ENCODE measurements at regions not wholly inside any gene's neighbourhood (a gene's known extent, or its start where the extent isn't known, plus 50 kb on each side); places are given as distances from the start of the nearest gene placed in this dataset.

DNA sequence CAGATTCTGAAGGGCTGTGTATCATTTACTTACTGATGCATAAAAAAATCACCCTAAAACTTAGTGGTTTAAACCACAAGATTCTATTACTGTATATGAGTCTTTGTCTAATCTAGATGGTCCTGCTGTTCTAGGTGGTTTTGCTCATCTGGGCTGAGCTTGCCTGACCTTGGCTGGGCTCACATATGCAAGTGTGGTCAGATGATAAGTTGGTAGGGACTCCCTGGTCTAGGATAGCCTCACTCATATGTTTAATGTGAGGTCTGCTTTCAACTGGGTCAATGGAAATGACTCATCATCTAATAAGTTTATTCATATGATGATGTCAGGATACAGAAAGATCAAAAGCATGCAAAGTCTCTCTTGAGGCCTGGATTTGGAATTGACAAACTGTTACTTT, 887.8 kb downstream of the TRHDE start:
- H3K27me3 ChIP-seq (ENCODE audit: control insufficient read depth in 3 of 3, insufficient read depth in 3 of 3, low read length in 2 of 3) = no peaks in the 10 kb centered on the region
- H3K4me3 ChIP-seq = no peak overlapping the region
- peaks cover 0 to 3% (median 0%) of the 10 kb centered on the region in 4 donors for H3K9me3 ChIP-seq (ENCODE audit: control insufficient read depth in 4 of 4, insufficient read depth in 3 of 4, low read length in 3 of 4)
- H3K4me1 ChIP-seq (ENCODE audit: control insufficient read depth in 5 of 5, insufficient read depth in 5 of 5, low read length in 5 of 5) = no peaks in the 10 kb centered on the region
- ATAC-seq (ENCODE audit: insufficient read depth, low FRiP score) (no peak), DNase-seq (no peak)
- H3K27ac ChIP-seq (ENCODE audit: low read depth in 1 of 2, low read length in 1 of 2) = no peak overlapping the region
- no peak overlapping the region for H3K9ac ChIP-seq (ENCODE audit: insufficient read depth in 1 of 2, low read length in 2 of 2)
- TF ChIP-seq, protein P1, sequence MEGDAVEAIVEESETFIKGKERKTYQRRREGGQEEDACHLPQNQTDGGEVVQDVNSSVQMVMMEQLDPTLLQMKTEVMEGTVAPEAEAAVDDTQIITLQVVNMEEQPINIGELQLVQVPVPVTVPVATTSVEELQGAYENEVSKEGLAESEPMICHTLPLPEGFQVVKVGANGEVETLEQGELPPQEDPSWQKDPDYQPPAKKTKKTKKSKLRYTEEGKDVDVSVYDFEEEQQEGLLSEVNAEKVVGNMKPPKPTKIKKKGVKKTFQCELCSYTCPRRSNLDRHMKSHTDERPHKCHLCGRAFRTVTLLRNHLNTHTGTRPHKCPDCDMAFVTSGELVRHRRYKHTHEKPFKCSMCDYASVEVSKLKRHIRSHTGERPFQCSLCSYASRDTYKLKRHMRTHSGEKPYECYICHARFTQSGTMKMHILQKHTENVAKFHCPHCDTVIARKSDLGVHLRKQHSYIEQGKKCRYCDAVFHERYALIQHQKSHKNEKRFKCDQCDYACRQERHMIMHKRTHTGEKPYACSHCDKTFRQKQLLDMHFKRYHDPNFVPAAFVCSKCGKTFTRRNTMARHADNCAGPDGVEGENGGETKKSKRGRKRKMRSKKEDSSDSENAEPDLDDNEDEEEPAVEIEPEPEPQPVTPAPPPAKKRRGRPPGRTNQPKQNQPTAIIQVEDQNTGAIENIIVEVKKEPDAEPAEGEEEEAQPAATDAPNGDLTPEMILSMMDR (IDR thresholded peaks at IDR 0.05; ENCODE audit: control extremely low read depth, extremely low read depth) = no peak
- H3K36me3 ChIP-seq (ENCODE audit: control insufficient read depth in 4 of 4, insufficient read depth in 4 of 4, low read length in 4 of 4) = no peaks in the 10 kb centered on the region

DNA sequence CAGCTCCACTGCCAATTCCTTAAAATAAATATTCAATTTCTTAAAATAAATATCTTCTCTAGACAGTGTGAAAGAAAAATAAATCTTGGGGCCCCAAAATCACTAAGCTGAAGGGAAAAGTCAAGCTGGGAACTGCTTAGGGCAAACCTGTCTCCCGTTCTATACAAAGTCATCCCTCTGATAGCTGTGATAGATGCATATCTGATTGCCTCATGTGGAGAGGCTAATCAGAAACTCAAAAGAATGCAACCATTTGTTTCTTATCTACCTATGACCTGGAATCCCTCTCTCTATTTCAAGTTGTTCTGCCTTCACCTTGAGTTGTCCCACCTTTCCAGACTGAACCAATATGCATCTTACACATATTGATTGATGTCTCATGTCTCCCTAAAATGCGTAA, 889.8 kb downstream of the TRHDE start:
- no peaks in the 10 kb centered on the region for H3K27me3 ChIP-seq (ENCODE audit: control insufficient read depth in 3 of 3, insufficient read depth in 3 of 3, low read length in 2 of 3)
- DNase-seq = no peak
- H3K9ac ChIP-seq (ENCODE audit: insufficient read depth in 1 of 2, low read length in 2 of 2) = no peak overlapping the region
- H3K4me1 ChIP-seq (ENCODE audit: control insufficient read depth in 5 of 5, insufficient read depth in 5 of 5, low read length in 5 of 5) = no peaks in the 10 kb centered on the region
- no peaks in the 10 kb centered on the region for H3K36me3 ChIP-seq (ENCODE audit: control insufficient read depth in 4 of 4, insufficient read depth in 4 of 4, low read length in 4 of 4)
- H3K4me3 ChIP-seq = no peak overlapping the region
- peaks cover 0 to 3% (median 0%) of the 10 kb centered on the region in 4 donors for H3K9me3 ChIP-seq (ENCODE audit: control insufficient read depth in 4 of 4, insufficient read depth in 3 of 4, low read length in 3 of 4)
- 71 to 75% methylated on average over 2 of the region's 2 CpGs for WGBS, 2 donors
- H3K27ac ChIP-seq (ENCODE audit: low read depth in 1 of 2, low read length in 1 of 2) = no peak overlapping the region
- TF ChIP-seq, protein P1 (IDR thresholded peaks at IDR 0.05; ENCODE audit: control extremely low read depth, extremely low read depth) = no peak
- ATAC-seq (ENCODE audit: insufficient read depth, low FRiP score) = no peak

DNA sequence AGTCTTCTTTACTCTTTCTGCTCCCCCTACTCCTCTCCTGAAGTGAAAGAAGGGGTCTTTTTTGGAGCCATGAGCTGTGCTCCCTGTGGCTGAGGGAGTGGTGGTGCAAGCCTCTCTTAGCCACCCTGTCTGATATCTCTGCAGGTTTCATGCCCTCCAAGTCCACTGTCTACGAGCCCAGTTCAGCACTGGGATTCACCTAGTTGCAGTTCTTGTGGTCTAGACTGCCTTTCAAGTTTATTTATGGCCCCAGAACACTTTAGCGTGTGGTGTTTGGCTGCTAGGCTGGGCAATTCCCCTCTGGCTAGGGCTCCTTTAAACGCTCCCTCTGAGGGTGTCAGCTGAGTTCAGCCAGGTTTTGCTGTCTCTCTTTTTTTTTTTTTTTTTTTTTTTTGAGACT, 908.6 kb downstream of the TRHDE start:
- TF ChIP-seq, protein P1 (IDR thresholded peaks at IDR 0.05; ENCODE audit: control extremely low read depth, extremely low read depth) = no peak
- H3K27me3 ChIP-seq (ENCODE audit: control insufficient read depth in 3 of 3, insufficient read depth in 3 of 3, low read length in 2 of 3) = no peaks in the 10 kb centered on the region

DNA sequence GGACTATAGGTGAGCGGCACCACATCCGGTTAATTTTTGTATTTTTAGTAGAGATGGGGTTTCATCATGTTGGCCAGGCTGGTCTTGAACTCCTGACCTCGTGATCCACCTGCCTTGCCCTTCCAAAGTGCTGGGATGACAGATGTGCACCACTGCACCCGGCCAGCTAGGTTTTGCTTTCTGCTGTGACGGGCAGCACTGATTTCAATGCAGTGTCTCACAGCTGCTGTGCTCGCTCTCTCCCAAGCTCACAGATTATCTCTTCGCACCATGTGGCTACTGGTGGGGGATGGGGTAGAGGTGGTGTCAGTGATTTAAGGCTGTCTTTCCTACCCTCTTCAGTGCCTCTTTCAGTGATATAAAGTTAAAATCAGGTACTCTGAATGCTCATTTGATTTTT, 909.1 kb downstream of the TRHDE start:
- no peak overlapping the region for H3K9ac ChIP-seq (ENCODE audit: insufficient read depth in 1 of 2, low read length in 2 of 2)
- TF ChIP-seq, protein P1 (IDR thresholded peaks at IDR 0.05; ENCODE audit: control extremely low read depth, extremely low read depth) = no peak
- ATAC-seq (ENCODE audit: insufficient read depth, low FRiP score) (no peak), DNase-seq (no peak)
- H3K4me3 ChIP-seq = no peak overlapping the region
- no peaks in the 10 kb centered on the region for H3K27me3 ChIP-seq (ENCODE audit: control insufficient read depth in 3 of 3, insufficient read depth in 3 of 3, low read length in 2 of 3)
- WGBS, 2 donors = 60 to 64% methylated on average over 7 of the region's 7 CpGs
- peaks cover 2 to 9% (median 4%) of the 10 kb centered on the region in 4 donors for H3K9me3 ChIP-seq (ENCODE audit: control insufficient read depth in 4 of 4, insufficient read depth in 3 of 4, low read length in 3 of 4)
- no peaks in the 10 kb centered on the region for H3K36me3 ChIP-seq (ENCODE audit: control insufficient read depth in 4 of 4, insufficient read depth in 4 of 4, low read length in 4 of 4)
- H3K27ac ChIP-seq (ENCODE audit: low read depth in 1 of 2, low read length in 1 of 2) = no peak overlapping the region
- no peaks in the 10 kb centered on the region for H3K4me1 ChIP-seq (ENCODE audit: control insufficient read depth in 5 of 5, insufficient read depth in 5 of 5, low read length in 5 of 5)

More for the DNA sequence above, 908.6 kb downstream of the TRHDE start:
- Histone ChIP-seq H3K36me3 (ENCODE audit: control insufficient read depth in 4 of 4, insufficient read depth in 4 of 4, low read length in 4 of 4) (no peaks in the 10 kb centered on the region), H3K9me3 (ENCODE audit: control insufficient read depth in 4 of 4, insufficient read depth in 3 of 4, low read length in 3 of 4) (peaks cover 2 to 9% (median 4%) of the 10 kb centered on the region in 4 donors), H3K4me1 (ENCODE audit: control insufficient read depth in 5 of 5, insufficient read depth in 5 of 5, low read length in 5 of 5) (no peaks in the 10 kb centered on the region), H3K27ac (ENCODE audit: low read depth in 1 of 2, low read length in 1 of 2) (no peak overlapping the region), H3K4me3 (no peak overlapping the region), H3K9ac (ENCODE audit: insufficient read depth in 1 of 2, low read length in 2 of 2) (no peak overlapping the region)
- 61 to 66% methylated on average over 3 of the region's 3 CpGs for WGBS, 2 donors
- ATAC-seq (ENCODE audit: insufficient read depth, low FRiP score) (no peak), DNase-seq (no peak)
